ENCODE measurements at regions not wholly inside any gene's neighbourhood (a gene's known extent, or its start where the extent isn't known, plus 50 kb on each side); places are given as distances from the start of the nearest gene placed in this dataset.

- H3K36me3 ChIP-seq (replicated peaks in 1 of 2; ENCODE audit: control insufficient read depth in 1 of 2, insufficient read depth in 2 of 2, low read length in 1 of 2) = no peaks in the 10 kb centered on the region
- H3K79me2 ChIP-seq (ENCODE audit: insufficient read depth) = no peaks in the 10 kb centered on the region
- H3K9ac ChIP-seq = no peak overlapping the region
- H2AFZ ChIP-seq (ENCODE audit: low read depth) = no peak overlapping the region
- no peaks in the 10 kb centered on the region for H3K27me3 ChIP-seq (ENCODE audit: insufficient read depth)
- H4K20me1 ChIP-seq (ENCODE audit: insufficient read depth) = no peaks in the 10 kb centered on the region
- CTCF ChIA-PET = no interaction called here
- WGBS (ENCODE audit: low lambda C conversion rate) = 94% methylated on average over 5 of the region's 5 CpGs
- no peaks in the 10 kb centered on the region for H3F3A ChIP-seq (replicated peaks; ENCODE audit: insufficient read depth)
- H3K9me3 ChIP-seq = no peaks in the 10 kb centered on the region
- TF ChIP-seq EZH2phosphoT487 (IDR thresholded peaks at IDR 0.05; ENCODE audit: borderline replicate concordance, low read depth) (no peak), GABPA (IDR thresholded peaks at IDR 0.05; ENCODE audit: low read depth) (no peak), EP300 (IDR thresholded peaks at IDR 0.05; ENCODE audit: borderline replicate concordance in 1 of 2, low read depth in 1 of 2, low read length in 1 of 2) (no peak), NRF1 (IDR thresholded peaks at IDR 0.05; ENCODE audit: low read depth, low read length) (no peak), RCOR1 (IDR thresholded peaks at IDR 0.05; ENCODE audit: low read length) (no peak), NFIC (IDR thresholded peaks at IDR 0.05; ENCODE audit: borderline replicate concordance) (no peak), CTCF (IDR thresholded peaks at IDR 0.05) (no peak), MEF2A (IDR thresholded peaks at IDR 0.05; ENCODE audit: borderline replicate concordance, low read depth) (no peak), REST (IDR thresholded peaks at IDR 0.05; ENCODE audit: low read depth, low read length) (no peak), RAD21 (IDR thresholded peaks at IDR 0.05; ENCODE audit: low read length) (no peak), RXRA (IDR thresholded peaks at IDR 0.05; ENCODE audit: borderline replicate concordance, low read depth) (no peak), IRF3 (IDR thresholded peaks at IDR 0.05; ENCODE audit: low read depth, low read length) (no peak), YY1 (IDR thresholded peaks at IDR 0.05; ENCODE audit: low read depth) (no peak), FOXJ3 (CRISPR knock-in tag; IDR thresholded peaks at IDR 0.05) (no peak), FOXM1 (IDR thresholded peaks at IDR 0.05; ENCODE audit: low read depth) (no peak), ZBTB33 (IDR thresholded peaks at IDR 0.05; ENCODE audit: borderline replicate concordance, low read depth) (no peak), TAF1 (IDR thresholded peaks at IDR 0.05; ENCODE audit: borderline replicate concordance, low read depth, low read length) (no peak), SIN3A (IDR thresholded peaks at IDR 0.05; ENCODE audit: borderline replicate concordance, low read depth, low read length) (no peak)
- POLR2A ChIA-PET = no interaction called here
- H3K27ac ChIP-seq (ENCODE audit: low read depth in 2 of 2, low read length in 1 of 2) = no peak overlapping the region
- no peaks in the 10 kb centered on the region; the same call in 1 of the 2 replicates for H3K9me2 ChIP-seq
- H3K4me2 ChIP-seq = no peak overlapping the region
- no peak overlapping the region for H3K4me3 ChIP-seq (ENCODE audit: low read depth in 2 of 2, low read length in 1 of 2)
- DNase-seq = no peak
- H3K4me1 ChIP-seq (ENCODE audit: control insufficient read depth in 1 of 2, insufficient read depth in 2 of 2, low read depth in 1 of 2, low read length in 1 of 2) = no peaks in the 10 kb centered on the region
These were observed 84.3 kb upstream of the ACTBL2 start for GRCh38 chr5:57566914-57567313.
